Epithelial cell of esophagus (primary cell): ENCODE measurements at regions not wholly inside any gene's neighbourhood (a gene's known extent, or its start where the extent isn't known, plus 50 kb on each side); places are given as distances from the start of the nearest gene placed in this dataset.

Experiments used
- DNase-seq: peaks from one replicate; pipeline ENCODE4 v3.0.0; 2010; ENCODE audit warnings: low read depth
- H3K4me3 ChIP-seq: 2 replicates; pipeline ENCODE4 v1.5.1; 2011; ENCODE audit warnings: mild to moderate bottlenecking, low read length, control low read depth
- CTCF ChIP-seq: IDR thresholded peaks from 2 replicates; pipeline ENCODE4 v1.5.1; 2011; ENCODE audit warnings: low read depth, mild to moderate bottlenecking, low read length, control low read depth, inconsistent platforms; ENCODE audit not compliant: insufficient read depth; ENCODE audit errors: missing control alignments

- no peak for DNase-seq
- H3K4me3 ChIP-seq, result no peak overlapping the region
- TF ChIP-seq CTCF, result no peak
Observed at GRCh38 chr2:72011791-72012190, 135.9 kb downstream of the CYP26B1 start.

GRCh38 chr2:72011370-72011689 lies 136.3 kb downstream of the CYP26B1 start:
- no peak for DNase-seq
- no peak overlapping the region for H3K4me3 ChIP-seq
- no peak for TF ChIP-seq CTCF

GRCh38 chr2:72010647-72011369 lies 136.9 kb downstream of the CYP26B1 start:
- no peak overlapping the region for H3K4me3 ChIP-seq
- DNase-seq, result no peak
- no peak for TF ChIP-seq CTCF

GRCh38 chr2:72008608-72009007 lies 139.1 kb downstream of the CYP26B1 start:
- TF ChIP-seq CTCF, result no peak
- DNase-seq, result no peak
- no peak overlapping the region for H3K4me3 ChIP-seq

- no peak for TF ChIP-seq CTCF
- H3K4me3 ChIP-seq, result no peak overlapping the region
- no peak for DNase-seq
Observed at GRCh38 chr2:72007402-72007801, 140.3 kb downstream of the CYP26B1 start.

GRCh38 chr2:72006188-72006736 lies 141.4 kb downstream of the CYP26B1 start:
- no peak for DNase-seq
- no peak overlapping the region for H3K4me3 ChIP-seq
- TF ChIP-seq CTCF, result no peak

- DNase-seq, result no peak
- TF ChIP-seq CTCF, result no peak
- H3K4me3 ChIP-seq, result no peak overlapping the region
Observed at GRCh38 chr2:72004976-72005375, 142.7 kb downstream of the CYP26B1 start.
